Left ventricle myocardium superior (tissue), 1 donor: ENCODE measurements at regions not wholly inside any gene's neighbourhood (a gene's known extent, or its start where the extent isn't known, plus 50 kb on each side); places are given as distances from the start of the nearest gene placed in this dataset.
A peak's percentile ranks its signal among the peaks of the same experiment; 100 is the strongest.
"Not testable (repeated sequence)": the region's sequence is repeated elsewhere in the genome, so short reads cannot be mapped to it uniquely, and the experiment has no call there.

Source experiments
- ATAC-seq: fragments of 200-7000 bp; cut with Tn5 transposase; one replicate; pipeline ENCODE4 v1.9.1; 2020; ENCODE audit warnings: mild to moderate bottlenecking, moderate library complexity
- DNase-seq: peaks from one replicate; pipeline ENCODE4 v3.0.0-alpha.2; 2020
- intact Hi-C: fragments of 100-400 bp; cut with micrococcal nuclease; formaldehyde crosslinking; loops from one replicate; pipeline ENCODE4 v1.11.0; 2022
- donor health status: DM: no; HTN: yes; CAD: no; lungs with severe emphysema.

GRCh38 chr12:9294072-9294620 lies 86.0 kb upstream of the PZP start:
- intact Hi-C loops, DNase-seq, ATAC-seq: not testable (repeated sequence)

- ATAC-seq, DNase-seq, intact Hi-C loops: not testable (repeated sequence)
Observed at GRCh38 chr12:9293391-9293790, 85.2 kb upstream of the PZP start.

GRCh38 chr12:9289984-9290383 lies 81.8 kb upstream of the PZP start:
- peak; percentile 27 for ATAC-seq
- intact Hi-C loops, DNase-seq: not testable (repeated sequence)

- DNase-seq, intact Hi-C loops, ATAC-seq: not testable (repeated sequence)
Observed at GRCh38 chr12:9284724-9285123, 76.5 kb upstream of the PZP start.

GRCh38 chr12:9284197-9284596 lies 76.0 kb upstream of the PZP start:
- intact Hi-C loops: not testable (repeated sequence)
- ATAC-seq: peak; percentile 68
- DNase-seq: peak; percentile 37

- ATAC-seq (peak; percentile 100), DNase-seq (peak; percentile 94)
- intact Hi-C loops: not testable (repeated sequence)
Observed at GRCh38 chr12:9283346-9284095, 75.3 kb upstream of the PZP start.

- no peak for ATAC-seq
- intact Hi-C loops: no loop called here
- DNase-seq: no peak
Observed at GRCh38 chr12:9276990-9277389, 68.8 kb upstream of the PZP start.

GRCh38 chr12:9273276-9273675 lies 65.1 kb upstream of the PZP start:
- ATAC-seq: no peak
- intact Hi-C loops: no loop called here
- no peak for DNase-seq

- intact Hi-C loops: no loop called here
- no peak for DNase-seq
- no peak for ATAC-seq
Observed at GRCh38 chr12:9271875-9272274, 63.7 kb upstream of the PZP start.

GRCh38 chr12:9264546-9264945 lies 56.4 kb upstream of the PZP start:
- no peak for DNase-seq
- intact Hi-C loops: no loop called here
- ATAC-seq: no peak

GRCh38 chr12:9260931-9261330 lies 52.7 kb upstream of the PZP start:
- DNase-seq (no peak), ATAC-seq (no peak)
- intact Hi-C loops: no loop called here

- DNase-seq: no peak
- intact Hi-C loops: no loop called here
- no peak for ATAC-seq
Observed at GRCh38 chr12:9258676-9259075, 50.5 kb upstream of the PZP start.
